GM18508 (cell line): ENCODE measurements at regions not wholly inside any gene's neighbourhood (a gene's known extent, or its start where the extent isn't known, plus 50 kb on each side); places are given as distances from the start of the nearest gene placed in this dataset.
"Not testable (repeated sequence)": the region's sequence is repeated elsewhere in the genome, so short reads cannot be mapped to it uniquely, and the experiment has no call there.

Source experiments
- ATAC-seq: cut with Tn5 transposase; IDR thresholded peaks from one replicate; pipeline ENCODE4 v1.9.1; 2021; ENCODE audit warnings: moderate number of reproducible peaks; ENCODE audit not compliant: insufficient read depth, unreplicated experiment

- ATAC-seq: no peak
These were observed 52.8 kb upstream of the IL1RAPL2 start for GRCh38 chrX:104513162-104513561.

GRCh38 chrX:104510801-104511200, 55.2 kb upstream of the IL1RAPL2 start:
- ATAC-seq: no peak

GRCh38 chrX:104502460-104502859, 63.5 kb upstream of the IL1RAPL2 start:
- ATAC-seq: no peak

GRCh38 chrX:104488811-104489210, 77.2 kb upstream of the IL1RAPL2 start:
- no peak for ATAC-seq

- no peak for ATAC-seq
These were observed 79.3 kb upstream of the IL1RAPL2 start for GRCh38 chrX:104486691-104487090.

- ATAC-seq: no peak
These were observed 83.2 kb upstream of the IL1RAPL2 start for GRCh38 chrX:104482757-104483156.

- ATAC-seq: no peak
These were observed 96.2 kb upstream of the IL1RAPL2 start for GRCh38 chrX:104469771-104470170.

GRCh38 chrX:104459796-104460195, 106.2 kb upstream of the IL1RAPL2 start:
- no peak for ATAC-seq

GRCh38 chrX:104457130-104457529, 108.9 kb upstream of the IL1RAPL2 start:
- ATAC-seq: not testable (repeated sequence)

- ATAC-seq: no peak
These were observed 115.7 kb upstream of the IL1RAPL2 start for GRCh38 chrX:104450316-104450715.

GRCh38 chrX:104445591-104445990, 120.4 kb upstream of the IL1RAPL2 start:
- no peak for ATAC-seq

- ATAC-seq: no peak
These were observed 130.8 kb upstream of the IL1RAPL2 start for GRCh38 chrX:104435249-104435648.

GRCh38 chrX:104432321-104432720, 133.7 kb upstream of the IL1RAPL2 start:
- ATAC-seq: no peak

GRCh38 chrX:104430742-104431119, 135.3 kb upstream of the IL1RAPL2 start:
- ATAC-seq: no peak

GRCh38 chrX:104430072-104430741, 135.8 kb upstream of the IL1RAPL2 start:
- no peak for ATAC-seq

GRCh38 chrX:104428231-104428630, 137.8 kb upstream of the IL1RAPL2 start:
- no peak for ATAC-seq

- no peak for ATAC-seq
These were observed 138.3 kb upstream of the IL1RAPL2 start for GRCh38 chrX:104427693-104428092.

GRCh38 chrX:104427073-104427472, 138.9 kb upstream of the IL1RAPL2 start:
- ATAC-seq: no peak

- no peak for ATAC-seq
These were observed 145.1 kb upstream of the IL1RAPL2 start for GRCh38 chrX:104420907-104421306.

GRCh38 chrX:104419926-104420325, 146.1 kb upstream of the IL1RAPL2 start:
- no peak for ATAC-seq

- ATAC-seq: no peak
These were observed 146.8 kb upstream of the IL1RAPL2 start for GRCh38 chrX:104419211-104419610.

GRCh38 chrX:104411800-104412199, 154.2 kb upstream of the IL1RAPL2 start:
- ATAC-seq: no peak

- ATAC-seq: no peak
These were observed 145.7 kb upstream of the ESX1 start for GRCh38 chrX:104400387-104400786.
